SK-N-MC (cell line): ENCODE measurements at regions not wholly inside any gene's neighbourhood (a gene's known extent, or its start where the extent isn't known, plus 50 kb on each side); places are given as distances from the start of the nearest gene placed in this dataset.

Experiments used
- EZH2 ChIP-seq: fragments of 200-600 bp; sonication (generic); IDR thresholded peaks from one replicate; pipeline ENCODE4 v1.6.1; 2017; ENCODE audit warnings: antibody characterized with exemption
- POLR2AphosphoS5 ChIP-seq: IDR thresholded peaks from 2 replicates; pipeline ENCODE4 v1.6.1; 2012; ENCODE audit warnings: mild to moderate bottlenecking, low read depth, low read length, borderline replicate concordance

- TF ChIP-seq POLR2AphosphoS5 (no peak), EZH2 (no peak)
Observed at GRCh38 chr1:65691152-65691900, 101.4 kb upstream of the PDE4B start.
